ENCODE measurements at regions not wholly inside any gene's neighbourhood (a gene's known extent, or its start where the extent isn't known, plus 50 kb on each side); places are given as distances from the start of the nearest gene placed in this dataset.

DNA sequence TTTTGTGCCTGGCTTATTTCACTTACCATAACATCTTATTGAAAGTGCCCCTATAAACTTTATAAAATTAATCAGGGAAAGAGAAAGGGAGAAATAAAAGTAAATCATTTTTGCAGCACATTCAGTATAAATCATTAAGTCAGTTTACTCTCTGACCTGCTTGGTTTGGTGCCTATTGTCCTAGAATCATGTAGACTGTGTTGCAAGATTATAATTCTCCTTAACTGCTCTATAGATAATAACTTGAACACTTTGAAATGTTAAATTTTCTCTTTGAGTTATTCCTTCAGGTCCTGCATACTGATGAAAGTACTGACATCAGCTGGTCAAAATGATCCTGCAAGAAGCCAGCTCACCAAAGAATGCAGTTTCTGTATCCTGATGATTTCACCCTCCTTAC, 969.6 kb upstream of the GJE1 start:
- POLR2A ChIA-PET (ENCODE audit: low non-redundant PET) = no interaction called here
- Histone ChIP-seq H3K4me1 (ENCODE audit: insufficient read depth, low read length, poor library complexity, severe bottlenecking) (no peaks in the 10 kb centered on the region), H3K4me3 (ENCODE audit: low read depth, low read length, poor library complexity, severe bottlenecking) (no peak overlapping the region), H3K27ac (ENCODE audit: low read depth, low read length, poor library complexity, severe bottlenecking) (no peak overlapping the region), H3K27me3 (replicated peaks; ENCODE audit: insufficient read depth, low read depth, low read length, poor library complexity) (no peaks in the 10 kb centered on the region), H3K9me3 (ENCODE audit: low read depth, low read length, poor library complexity, severe bottlenecking) (no peaks in the 10 kb centered on the region), H3K36me3 (ENCODE audit: insufficient read depth, low read length, poor library complexity, severe bottlenecking) (no peaks in the 10 kb centered on the region)
- CTCF ChIA-PET = no interaction called here
- no peak for DNase-seq (ENCODE audit: low spot score)
- no TSS peak for BruUV-seq (replicated peaks)
- intact Hi-C loops (cut with micrococcal nuclease; ENCODE audit: unreplicated experiment) = no loop called here
- TF ChIP-seq CTCF (conservative IDR thresholded peaks at IDR 0.05; ENCODE audit: low read depth, low read length) (no peak), EZH2 (IDR thresholded peaks at IDR 0.05; ENCODE audit: borderline replicate concordance, low read depth, low read length, poor library complexity, severe bottlenecking) (no peak)

- intact Hi-C loops (cut with micrococcal nuclease; ENCODE audit: unreplicated experiment) = no loop called here
- no peaks in the 10 kb centered on the region for H3K9me3 ChIP-seq (ENCODE audit: low read depth, low read length, poor library complexity, severe bottlenecking)
- no peak for DNase-seq (ENCODE audit: low spot score)
- TF ChIP-seq EZH2 (IDR thresholded peaks at IDR 0.05; ENCODE audit: borderline replicate concordance, low read depth, low read length, poor library complexity, severe bottlenecking) (no peak), CTCF (conservative IDR thresholded peaks at IDR 0.05; ENCODE audit: low read depth, low read length) (no peak)
- no TSS peak for BruUV-seq (replicated peaks)
- H3K36me3 ChIP-seq (ENCODE audit: insufficient read depth, low read length, poor library complexity, severe bottlenecking) = no peaks in the 10 kb centered on the region
- ChIA-PET CTCF (no interaction called here), POLR2A (ENCODE audit: low non-redundant PET) (no interaction called here)
- no peaks in the 10 kb centered on the region for H3K4me1 ChIP-seq (ENCODE audit: insufficient read depth, low read length, poor library complexity, severe bottlenecking)
- H3K4me3 ChIP-seq (ENCODE audit: low read depth, low read length, poor library complexity, severe bottlenecking) = no peak overlapping the region
- H3K27ac ChIP-seq (ENCODE audit: low read depth, low read length, poor library complexity, severe bottlenecking) = no peak overlapping the region
- no peaks in the 10 kb centered on the region for H3K27me3 ChIP-seq (replicated peaks; ENCODE audit: insufficient read depth, low read depth, low read length, poor library complexity)
Measured at GRCh38 chr6:141158740-141159139, 974.0 kb upstream of the GJE1 start.

DNA sequence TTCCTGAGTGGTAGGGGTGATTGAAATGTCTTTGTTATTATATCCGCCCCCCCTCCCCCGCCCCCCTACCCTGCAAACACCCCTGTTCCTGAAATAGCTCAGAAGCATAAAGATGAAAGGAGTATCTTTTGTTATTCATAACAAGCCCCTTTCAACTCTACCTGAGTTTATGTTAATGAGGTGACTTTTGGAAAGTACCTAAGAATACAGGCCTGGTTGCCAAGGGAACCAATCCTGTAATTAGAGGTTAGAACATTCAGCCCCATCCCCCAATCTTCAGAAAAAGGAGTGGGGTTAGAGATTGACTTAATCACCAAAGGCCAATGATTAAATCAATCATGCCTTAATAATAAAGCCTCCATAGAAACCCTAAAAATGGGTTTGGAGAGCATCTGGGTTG, 979.2 kb upstream of the GJE1 start:
- H3K9me3 ChIP-seq (ENCODE audit: low read depth, low read length, poor library complexity, severe bottlenecking) = no peaks in the 10 kb centered on the region
- H3K4me1 ChIP-seq (ENCODE audit: insufficient read depth, low read length, poor library complexity, severe bottlenecking) = peaks cover 2% of the 10 kb centered on the region
- no peak overlapping the region for H3K4me3 ChIP-seq (ENCODE audit: low read depth, low read length, poor library complexity, severe bottlenecking)
- DNase-seq (ENCODE audit: low spot score) = no peak
- no peaks in the 10 kb centered on the region for H3K27me3 ChIP-seq (replicated peaks; ENCODE audit: insufficient read depth, low read depth, low read length, poor library complexity)
- no peak overlapping the region for H3K27ac ChIP-seq (ENCODE audit: low read depth, low read length, poor library complexity, severe bottlenecking)
- ChIA-PET POLR2A (ENCODE audit: low non-redundant PET) (no interaction called here), CTCF (no interaction called here)
- TF ChIP-seq CTCF (conservative IDR thresholded peaks at IDR 0.05; ENCODE audit: low read depth, low read length) (no peak), EZH2 (IDR thresholded peaks at IDR 0.05; ENCODE audit: borderline replicate concordance, low read depth, low read length, poor library complexity, severe bottlenecking) (no peak)
- H3K36me3 ChIP-seq (ENCODE audit: insufficient read depth, low read length, poor library complexity, severe bottlenecking) = no peaks in the 10 kb centered on the region
- intact Hi-C loops (cut with micrococcal nuclease; ENCODE audit: unreplicated experiment) = no loop called here
- no TSS peak for BruUV-seq (replicated peaks)

Measured in A673 (cell line).